ENCODE measurements at regions not wholly inside any gene's neighbourhood (a gene's known extent, or its start where the extent isn't known, plus 50 kb on each side); places are given as distances from the start of the nearest gene placed in this dataset.
A peak's percentile ranks its signal among the peaks of the same experiment; 100 is the strongest.

DNA sequence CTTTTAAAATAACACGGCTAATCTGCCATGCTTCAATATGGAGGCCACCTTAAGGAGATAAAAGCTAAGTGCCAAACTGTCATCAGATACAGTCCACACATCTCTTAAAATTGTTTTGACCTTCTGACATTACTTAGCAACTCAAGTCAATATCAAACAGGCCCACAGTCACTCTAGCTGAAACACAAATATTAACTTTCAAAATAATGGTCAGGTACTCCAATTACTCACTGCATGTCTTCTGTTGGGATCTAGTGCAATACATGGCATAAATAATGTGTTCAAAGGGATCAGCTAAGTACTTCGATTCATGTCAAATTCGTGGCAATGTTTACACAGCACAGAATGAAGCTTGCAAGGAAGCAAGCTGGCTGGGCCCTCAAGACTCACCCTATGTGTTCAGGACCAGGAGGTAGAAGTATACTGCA lies 133.9 kb upstream of the BEND6 start (continued):
- TF ChIP-seq ZNF33A (CRISPR knock-in tag; IDR thresholded peaks at IDR 0.05; ENCODE audit: borderline replicate concordance), result no peak
- no peak for TF ChIP-seq KLF16 (CRISPR knock-in tag; IDR thresholded peaks at IDR 0.05)
- 0 out of 2 replicates have a peak, but pooled peaks have one; percentile 25 for TF ChIP-seq NKX3-1 (CRISPR knock-in tag; IDR thresholded peaks at IDR 0.05)
- TF ChIP-seq, protein P1, sequence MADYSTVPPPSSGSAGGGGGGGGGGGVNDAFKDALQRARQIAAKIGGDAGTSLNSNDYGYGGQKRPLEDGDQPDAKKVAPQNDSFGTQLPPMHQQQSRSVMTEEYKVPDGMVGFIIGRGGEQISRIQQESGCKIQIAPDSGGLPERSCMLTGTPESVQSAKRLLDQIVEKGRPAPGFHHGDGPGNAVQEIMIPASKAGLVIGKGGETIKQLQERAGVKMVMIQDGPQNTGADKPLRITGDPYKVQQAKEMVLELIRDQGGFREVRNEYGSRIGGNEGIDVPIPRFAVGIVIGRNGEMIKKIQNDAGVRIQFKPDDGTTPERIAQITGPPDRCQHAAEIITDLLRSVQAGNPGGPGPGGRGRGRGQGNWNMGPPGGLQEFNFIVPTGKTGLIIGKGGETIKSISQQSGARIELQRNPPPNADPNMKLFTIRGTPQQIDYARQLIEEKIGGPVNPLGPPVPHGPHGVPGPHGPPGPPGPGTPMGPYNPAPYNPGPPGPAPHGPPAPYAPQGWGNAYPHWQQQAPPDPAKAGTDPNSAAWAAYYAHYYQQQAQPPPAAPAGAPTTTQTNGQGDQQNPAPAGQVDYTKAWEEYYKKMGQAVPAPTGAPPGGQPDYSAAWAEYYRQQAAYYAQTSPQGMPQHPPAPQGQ (CRISPR knock-in tag; IDR thresholded peaks at IDR 0.05; ENCODE audit: borderline replicate concordance), result no peak
- TF ChIP-seq SRSF9 (IDR thresholded peaks at IDR 0.05; ENCODE audit: borderline replicate concordance, insufficient read depth, low read depth, low read length, poor library complexity, severe bottlenecking), result no peak
- TF ChIP-seq, protein P2, sequence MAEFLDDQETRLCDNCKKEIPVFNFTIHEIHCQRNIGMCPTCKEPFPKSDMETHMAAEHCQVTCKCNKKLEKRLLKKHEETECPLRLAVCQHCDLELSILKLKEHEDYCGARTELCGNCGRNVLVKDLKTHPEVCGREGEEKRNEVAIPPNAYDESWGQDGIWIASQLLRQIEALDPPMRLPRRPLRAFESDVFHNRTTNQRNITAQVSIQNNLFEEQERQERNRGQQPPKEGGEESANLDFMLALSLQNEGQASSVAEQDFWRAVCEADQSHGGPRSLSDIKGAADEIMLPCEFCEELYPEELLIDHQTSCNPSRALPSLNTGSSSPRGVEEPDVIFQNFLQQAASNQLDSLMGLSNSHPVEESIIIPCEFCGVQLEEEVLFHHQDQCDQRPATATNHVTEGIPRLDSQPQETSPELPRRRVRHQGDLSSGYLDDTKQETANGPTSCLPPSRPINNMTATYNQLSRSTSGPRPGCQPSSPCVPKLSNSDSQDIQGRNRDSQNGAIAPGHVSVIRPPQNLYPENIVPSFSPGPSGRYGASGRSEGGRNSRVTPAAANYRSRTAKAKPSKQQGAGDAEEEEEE (CRISPR knock-in tag; IDR thresholded peaks at IDR 0.05; ENCODE audit: borderline replicate concordance), result no peak
- TF ChIP-seq KDM5B (CRISPR knock-in tag; IDR thresholded peaks at IDR 0.05; ENCODE audit: borderline replicate concordance), result no peak
- TF ChIP-seq, protein P3, sequence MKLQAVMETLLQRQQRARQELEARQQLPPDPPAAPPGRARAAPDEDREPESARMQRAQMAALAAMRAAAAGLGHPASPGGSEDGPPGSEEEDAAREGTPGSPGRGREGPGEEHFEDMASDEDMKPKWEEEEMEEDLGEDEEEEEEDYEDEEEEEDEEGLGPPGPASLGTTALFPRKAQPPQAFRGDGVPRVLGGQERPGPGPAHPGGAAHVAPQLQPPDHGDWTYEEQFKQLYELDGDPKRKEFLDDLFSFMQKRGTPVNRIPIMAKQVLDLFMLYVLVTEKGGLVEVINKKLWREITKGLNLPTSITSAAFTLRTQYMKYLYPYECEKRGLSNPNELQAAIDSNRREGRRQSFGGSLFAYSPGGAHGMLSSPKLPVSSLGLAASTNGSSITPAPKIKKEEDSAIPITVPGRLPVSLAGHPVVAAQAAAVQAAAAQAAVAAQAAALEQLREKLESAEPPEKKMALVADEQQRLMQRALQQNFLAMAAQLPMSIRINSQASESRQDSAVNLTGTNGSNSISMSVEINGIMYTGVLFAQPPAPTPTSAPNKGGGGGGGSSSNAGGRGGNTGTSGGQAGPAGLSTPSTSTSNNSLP (IDR thresholded peaks at IDR 0.05; ENCODE audit: low read depth, low read length), result peak; percentile 23; the same call in 1 of the 2 replicates
- no peak for TF ChIP-seq ZNF160 (CRISPR knock-in tag; IDR thresholded peaks at IDR 0.05)
- TF ChIP-seq NR2F1 (CRISPR knock-in tag; IDR thresholded peaks at IDR 0.05), result peak in 1 of 2 experiments; percentile 94; a peak in 2 of 4 replicates
- no peak for TF ChIP-seq SIX4 (CRISPR knock-in tag; IDR thresholded peaks at IDR 0.05)
- no peak for TF ChIP-seq ZNF883 (CRISPR knock-in tag; IDR thresholded peaks at IDR 0.05; ENCODE audit: not compliant biosample characterization)

Data from HepG2 (cell line).